NCI-H2107 (cell line): ENCODE measurements at regions not wholly inside any gene's neighbourhood (a gene's known extent, or its start where the extent isn't known, plus 50 kb on each side); places are given as distances from the start of the nearest gene placed in this dataset.
"Not testable (repeated sequence)": the region's sequence is repeated elsewhere in the genome, so short reads cannot be mapped to it uniquely, and the experiment has no call there.

Experiments used
- DNase-seq: peaks from one replicate; lab custom pipeline; 2025; lab: John Stamatoyannopoulos, UW

DNA sequence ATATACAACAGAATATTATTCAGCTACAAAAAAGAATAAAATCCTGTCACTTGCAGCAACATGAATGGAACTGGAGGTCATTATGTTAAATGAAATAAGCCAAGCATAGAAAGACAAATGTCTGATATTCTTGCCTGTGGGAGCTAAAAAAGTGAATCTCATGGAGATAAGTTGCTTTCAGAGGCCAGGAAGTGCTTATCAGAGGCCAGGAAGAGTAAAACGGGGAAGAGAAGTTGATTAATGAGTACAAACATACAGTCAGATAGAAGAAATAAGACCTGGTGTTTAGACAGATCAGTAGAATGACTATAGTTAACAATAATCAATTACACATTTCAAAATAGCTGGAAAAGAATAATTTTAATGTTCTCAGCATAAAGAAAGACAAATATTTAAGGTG, 54.4 kb upstream of the CPHXL start:
- no peak for DNase-seq

DNA sequence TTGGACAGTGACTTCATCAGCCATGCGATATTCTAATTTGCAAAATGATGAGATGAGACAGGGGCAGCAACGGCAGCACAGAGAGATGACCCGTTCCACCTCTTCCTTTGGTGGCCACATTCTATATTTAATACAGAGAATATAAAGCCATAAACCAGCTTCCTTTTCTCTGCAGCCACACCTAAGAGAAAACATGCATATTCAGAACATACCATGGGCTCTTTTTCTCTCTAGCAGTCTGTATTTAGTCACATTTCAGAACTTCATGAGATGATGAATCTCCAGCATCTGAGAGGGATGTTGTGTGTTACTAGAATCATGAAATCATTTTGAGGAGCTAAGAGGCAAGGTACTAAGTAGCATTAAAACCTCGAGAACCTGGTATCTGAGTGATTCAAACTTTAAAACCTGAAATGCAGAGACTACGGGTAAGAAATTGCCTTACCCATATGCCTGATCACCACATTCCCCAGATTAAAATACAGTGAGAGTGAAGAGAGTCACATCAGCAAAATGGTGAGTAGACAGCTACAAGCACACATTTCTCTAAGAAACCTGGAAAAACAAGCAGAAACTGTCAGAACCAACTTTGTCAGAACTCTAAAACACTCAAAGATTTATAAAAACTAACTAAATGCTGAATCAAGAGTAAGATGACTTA, 55.5 kb upstream of the CPHXL start:
- no peak for DNase-seq

DNA sequence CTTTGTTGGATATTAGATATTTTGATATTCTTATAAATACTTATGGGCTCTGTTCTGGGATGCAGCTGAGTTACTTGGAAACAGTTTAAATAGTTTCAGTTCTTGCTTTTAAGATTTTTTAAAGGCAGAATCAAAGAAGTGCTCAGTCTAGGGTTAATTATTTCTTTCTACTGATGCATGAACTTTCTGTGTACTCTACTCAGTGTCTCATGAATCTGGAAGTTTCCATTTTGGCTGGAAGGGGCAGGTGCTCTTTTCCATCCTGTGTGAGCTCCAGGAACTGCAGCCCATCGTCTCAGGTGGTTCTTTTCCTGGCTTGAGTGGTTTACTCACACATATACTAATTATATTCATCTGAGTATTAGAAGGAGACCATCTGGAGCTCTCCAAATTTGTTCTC, 61.1 kb upstream of the CPHXL start:
- no peak for DNase-seq

DNA sequence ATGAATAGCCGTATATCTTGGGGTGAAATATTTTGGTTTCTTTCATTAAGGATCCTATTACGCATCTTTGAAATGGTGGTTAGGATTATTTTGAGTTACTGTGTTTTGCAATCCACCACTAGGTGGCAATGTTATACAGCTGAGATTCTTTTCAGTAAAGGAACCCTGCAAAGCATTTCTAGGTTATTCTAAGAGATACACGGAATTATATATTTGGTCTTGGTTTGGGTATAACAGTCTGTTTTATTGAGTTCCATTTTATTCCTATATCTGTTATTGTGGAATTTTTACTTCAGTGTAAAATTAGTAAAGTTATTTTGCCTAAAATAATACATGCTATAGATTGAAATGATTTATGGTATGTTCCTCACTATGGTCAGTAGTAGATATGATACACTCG, 62.9 kb upstream of the CPHXL start:
- DNase-seq, result peak; percentile 28

DNA sequence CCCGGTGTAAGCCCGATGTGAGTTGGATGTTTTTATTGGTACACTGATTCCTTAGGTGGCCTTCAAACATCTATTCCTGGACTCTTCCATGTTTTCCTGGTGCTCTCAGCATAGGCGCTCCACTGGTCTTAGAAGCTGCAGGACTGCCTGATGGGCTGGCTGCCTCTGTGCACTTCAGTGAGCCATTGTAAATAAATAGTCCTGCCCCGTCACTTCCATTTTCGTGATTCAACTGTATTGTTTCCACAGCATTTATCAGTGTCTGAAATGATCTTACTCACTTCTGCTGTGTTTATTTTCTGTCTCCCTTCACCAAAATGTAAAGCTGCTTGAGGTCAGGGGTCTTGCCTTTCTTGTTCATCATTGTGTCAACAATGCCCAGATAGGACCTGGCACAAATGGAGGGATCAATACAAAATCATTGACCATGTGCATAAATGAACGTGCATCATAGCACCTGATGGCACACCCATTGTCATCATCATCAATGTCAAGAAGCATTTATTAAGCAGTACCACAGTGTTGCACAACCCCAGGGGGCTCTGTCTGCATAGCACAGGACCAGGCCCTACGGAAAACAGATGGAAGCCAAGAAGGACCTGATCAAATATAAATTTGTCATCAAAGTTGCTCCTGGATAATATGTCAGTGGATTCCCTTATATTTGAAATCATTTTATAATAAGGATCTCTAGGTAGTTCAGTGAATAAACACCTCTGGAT, 66.6 kb upstream of the CPHXL start:
- no peak for DNase-seq

DNA sequence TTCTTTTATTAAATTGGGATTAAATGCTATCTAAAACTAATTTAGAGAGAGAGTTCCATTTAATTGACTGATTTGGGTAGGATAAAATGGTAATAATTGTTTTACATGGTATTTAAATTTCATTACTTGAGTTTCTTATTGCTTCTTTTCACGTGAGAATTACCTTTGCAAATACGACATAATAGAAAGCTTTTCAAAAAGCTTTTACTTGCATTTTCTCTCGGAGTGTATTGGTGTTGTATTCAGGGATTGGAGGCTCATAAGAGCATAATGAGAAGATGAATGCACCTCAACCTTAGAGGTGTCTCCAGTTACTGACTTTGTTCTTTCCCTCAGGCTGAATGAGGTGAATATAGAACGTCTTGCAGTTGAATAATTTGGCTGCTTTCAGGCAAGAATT, 67.4 kb upstream of the CPHXL start:
- DNase-seq, result no peak

DNA sequence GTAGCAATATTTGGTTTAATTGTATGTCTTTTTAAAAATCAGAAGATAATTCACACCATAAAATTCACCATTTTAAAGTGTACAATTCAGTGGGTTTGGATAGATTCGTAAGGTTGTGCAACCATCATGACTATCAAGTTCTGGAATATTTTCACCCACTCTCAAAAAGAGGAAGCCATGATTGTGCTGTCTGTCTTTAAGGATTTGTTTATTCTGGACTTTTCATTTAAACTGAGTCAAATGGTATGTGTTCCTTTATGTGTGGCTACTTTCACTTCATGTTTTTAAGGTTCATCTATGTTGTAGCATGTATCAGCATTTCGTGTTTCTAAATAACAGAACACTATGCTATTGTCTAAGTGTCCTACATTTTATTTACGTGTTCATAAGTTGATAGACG, 68.1 kb upstream of the CPHXL start:
- DNase-seq, result no peak

DNA sequence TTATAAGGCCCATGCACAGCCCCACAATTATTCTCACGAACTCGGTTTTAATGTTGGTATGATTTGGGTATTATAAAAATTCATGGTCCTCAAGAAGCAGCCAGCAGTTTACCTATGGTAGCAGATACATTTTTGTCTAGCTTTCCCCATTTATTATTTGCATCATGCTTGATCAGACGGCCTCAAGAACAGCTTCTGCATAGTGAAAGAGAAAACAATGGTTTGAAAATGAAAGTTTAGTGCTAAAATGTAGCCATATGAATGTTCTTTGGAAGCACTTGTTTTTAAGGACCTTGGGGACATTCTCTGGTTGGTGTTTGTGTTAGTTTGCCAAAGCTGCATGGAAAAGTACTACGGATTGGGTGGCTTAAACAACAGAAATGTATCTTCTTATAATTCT, 72.4 kb upstream of the CPHXL start:
- no peak for DNase-seq

DNA sequence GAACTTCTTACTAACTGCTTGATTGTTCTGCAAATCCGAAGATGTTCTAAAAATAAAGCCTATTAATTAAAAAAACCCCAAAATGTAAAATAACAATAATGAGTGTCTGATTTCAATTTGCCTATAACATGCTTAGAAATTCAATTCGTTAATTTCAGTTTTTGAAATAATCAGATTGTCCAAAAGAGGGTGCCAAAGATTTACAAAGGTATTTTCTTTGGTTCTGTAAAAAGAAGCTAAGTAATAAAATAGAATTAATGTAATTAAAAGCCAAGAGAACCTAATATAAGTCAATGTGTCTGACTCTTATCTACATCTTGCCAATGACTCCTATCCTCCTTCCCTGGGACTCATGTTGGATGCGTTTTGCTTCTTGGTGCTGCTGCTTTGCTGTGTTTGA, 75.0 kb upstream of the CPHXL start:
- no peak for DNase-seq

DNA sequence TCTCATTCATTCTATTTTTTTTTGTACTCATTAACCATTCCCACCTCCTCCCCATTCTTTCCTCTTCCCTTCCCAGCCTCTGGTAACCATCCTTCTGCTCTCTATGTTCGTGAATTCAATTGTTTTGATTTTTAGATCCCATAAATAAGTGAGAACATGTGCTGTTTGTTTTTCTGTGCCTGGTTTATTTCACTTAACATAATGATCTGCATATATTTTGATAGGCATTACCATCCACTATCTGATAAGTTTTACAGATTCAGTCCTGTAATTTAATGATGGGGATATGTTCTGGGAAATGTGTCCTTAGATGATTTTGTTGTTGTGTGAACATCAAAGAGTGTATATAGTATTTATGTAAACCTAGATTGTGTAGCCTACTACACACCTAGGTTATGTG, 77.5 kb upstream of the CPHXL start:
- no peak for DNase-seq

DNA sequence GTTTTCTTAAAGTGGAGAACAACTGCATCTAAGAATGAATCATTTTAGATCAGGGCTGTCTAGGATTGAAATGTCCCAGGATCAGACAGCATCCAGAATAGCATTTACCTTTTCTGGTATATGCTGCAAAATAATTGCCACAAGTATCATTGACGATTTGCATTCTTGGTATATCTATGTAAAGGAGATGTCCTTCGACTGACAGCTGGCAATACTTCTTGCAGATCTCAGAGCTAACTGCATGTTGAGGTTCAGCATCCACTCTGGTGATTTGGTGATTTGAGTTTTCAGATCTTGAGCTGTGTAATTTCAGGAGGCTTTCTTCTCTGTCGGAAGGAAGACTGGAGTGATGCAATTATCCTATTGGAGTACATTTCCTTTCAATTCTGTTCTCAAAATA, 78.1 kb upstream of the CPHXL start:
- no peak for DNase-seq

DNA sequence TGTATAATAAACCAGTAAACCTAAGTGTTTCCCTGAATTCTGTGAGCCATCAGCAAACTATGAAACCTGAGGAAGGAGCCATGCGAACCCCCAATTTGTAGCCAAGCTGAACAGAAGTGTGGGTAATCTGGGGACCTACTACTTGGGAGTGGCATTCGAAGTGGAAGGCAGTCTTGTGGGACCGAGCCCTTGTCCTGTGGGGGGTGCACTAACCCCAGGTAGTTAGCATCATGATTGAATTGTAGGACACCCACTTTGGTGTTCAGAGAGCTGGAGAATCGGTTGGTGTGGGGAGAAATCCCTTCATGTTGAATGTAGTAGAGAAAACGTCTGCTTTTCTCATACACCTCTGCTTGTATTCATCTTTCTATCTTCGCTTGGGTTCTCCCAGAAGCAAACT, 79.7 kb upstream of the CPHXL start:
- no peak for DNase-seq

DNA sequence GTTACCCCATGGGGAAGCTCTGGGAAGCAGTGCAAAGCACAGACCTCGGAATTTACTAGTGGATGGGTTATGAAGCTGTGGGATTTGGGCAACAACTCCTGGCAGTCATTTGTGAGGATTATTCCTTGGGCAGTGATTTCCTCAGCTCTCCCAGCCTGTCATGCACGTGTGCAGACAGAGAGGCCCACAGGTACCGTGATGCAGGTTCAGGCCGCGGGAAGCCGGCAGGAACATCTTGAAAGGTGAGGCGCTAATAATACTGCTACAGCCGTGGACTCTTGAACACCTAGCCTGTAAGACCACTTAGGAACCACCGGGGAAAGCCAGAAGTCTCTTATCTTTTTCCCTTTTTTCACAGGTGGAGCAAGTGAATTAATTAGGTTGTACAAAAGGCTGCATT, 80.2 kb upstream of the CPHXL start:
- DNase-seq, result no peak

DNA sequence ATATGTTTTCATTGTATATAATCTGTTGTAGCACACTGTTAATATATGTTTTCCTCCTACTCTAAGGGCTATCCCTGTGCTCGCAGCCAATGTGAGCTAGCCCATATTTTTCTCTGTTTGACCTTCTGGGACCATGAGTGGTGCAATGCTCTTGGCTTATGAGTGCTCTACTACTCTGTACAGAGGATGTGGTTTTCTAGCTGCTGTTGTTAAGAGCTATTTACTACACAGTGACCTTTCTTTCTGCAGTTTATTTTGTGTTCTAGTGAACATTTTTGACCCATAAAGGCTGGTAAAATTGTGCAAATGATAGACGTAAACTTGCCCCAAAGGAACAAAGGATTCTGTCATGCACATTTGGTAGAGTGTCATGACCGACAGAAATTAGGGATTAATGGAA, 84.1 kb upstream of the CPHXL start:
- DNase-seq, result no peak

DNA sequence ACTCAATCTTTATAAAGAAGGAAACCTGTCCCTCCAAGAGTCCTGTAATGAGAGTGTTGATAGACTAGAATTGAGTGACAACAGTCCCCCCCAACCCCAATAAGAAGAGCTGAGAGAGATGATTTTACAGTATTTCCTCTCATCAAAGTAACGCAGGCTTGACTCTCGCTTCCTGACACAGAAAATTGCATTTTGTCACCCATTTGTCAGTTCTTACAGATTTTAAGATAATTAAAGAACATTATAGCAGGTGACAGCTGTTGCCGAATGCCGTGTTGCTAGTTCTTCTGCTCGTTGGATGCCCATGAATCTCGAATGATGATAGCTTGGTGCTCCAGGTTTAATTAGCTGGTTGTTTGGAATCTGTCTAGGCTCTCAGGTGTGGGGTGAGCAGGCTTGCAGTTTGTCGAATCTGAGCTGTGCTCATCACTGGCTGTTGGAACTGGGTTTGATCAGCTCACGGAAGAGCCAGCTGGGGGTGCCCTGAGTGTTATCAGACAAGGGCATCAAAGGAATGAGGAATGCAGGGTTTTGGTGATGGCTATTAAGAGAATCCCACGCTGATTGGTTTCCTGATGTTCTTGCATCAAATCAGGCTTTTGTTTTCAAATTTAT, 84.8 kb upstream of the CPHXL start:
- DNase-seq, result no peak

DNA sequence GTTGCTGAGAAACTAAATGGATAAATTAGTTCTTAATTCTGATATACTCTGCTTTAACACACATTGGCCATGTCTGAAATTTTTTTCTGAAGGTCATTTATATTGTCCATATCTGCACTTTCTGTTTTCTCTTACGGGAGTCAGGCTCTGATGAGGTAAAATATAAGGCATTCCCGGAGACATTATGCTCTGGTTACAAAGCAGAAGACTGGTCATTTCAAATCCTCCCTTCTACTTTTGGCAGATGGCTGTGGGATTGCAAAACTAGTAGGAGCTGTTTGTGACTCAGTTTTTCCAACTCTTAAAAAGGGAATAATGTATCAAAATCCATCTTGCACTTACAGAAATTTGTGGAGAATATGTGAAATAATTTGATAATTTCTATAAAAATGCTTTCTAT, 92.2 kb upstream of the CPHXL start:
- no peak for DNase-seq

DNA sequence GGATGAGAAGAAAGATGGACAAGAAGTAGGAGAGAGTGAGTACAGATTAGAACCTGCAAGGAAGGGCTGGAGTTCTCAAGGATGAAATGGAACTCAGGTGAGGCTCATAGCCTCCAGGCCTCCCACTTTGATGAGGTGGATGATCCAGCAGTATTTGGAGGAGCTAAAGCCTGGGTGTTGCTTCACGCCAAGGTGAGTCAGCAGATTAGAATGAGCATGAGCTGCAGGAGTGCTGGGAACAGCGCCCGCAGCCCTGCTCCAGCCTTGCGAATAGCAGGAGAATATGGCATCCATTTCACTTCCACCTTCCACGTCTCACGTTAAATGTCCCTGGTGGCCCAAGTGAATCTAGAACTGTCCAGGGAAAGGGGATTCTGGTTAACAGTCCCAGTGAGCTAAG, 94.4 kb upstream of the CPHXL start:
- no peak for DNase-seq

DNA sequence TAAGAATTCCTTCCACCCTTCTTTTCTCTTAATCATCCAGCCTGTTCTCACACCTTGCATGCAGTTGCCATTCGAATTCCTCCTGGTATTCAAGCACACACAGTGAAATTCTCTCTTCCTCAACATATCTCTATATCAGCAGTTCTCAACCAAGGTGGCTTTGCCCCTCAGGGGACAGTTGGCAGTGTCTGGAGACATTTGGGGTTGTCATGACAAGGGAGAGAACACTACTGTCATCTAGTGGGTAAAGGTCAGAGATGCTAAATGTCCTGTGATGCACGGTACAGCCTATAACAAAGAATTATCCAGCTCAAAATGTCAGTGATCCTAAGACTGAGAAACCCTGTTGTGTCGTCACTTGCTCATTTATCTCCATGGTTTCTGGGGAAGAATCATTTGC, 94.8 kb upstream of the CPHXL start:
- DNase-seq, result no peak

DNA sequence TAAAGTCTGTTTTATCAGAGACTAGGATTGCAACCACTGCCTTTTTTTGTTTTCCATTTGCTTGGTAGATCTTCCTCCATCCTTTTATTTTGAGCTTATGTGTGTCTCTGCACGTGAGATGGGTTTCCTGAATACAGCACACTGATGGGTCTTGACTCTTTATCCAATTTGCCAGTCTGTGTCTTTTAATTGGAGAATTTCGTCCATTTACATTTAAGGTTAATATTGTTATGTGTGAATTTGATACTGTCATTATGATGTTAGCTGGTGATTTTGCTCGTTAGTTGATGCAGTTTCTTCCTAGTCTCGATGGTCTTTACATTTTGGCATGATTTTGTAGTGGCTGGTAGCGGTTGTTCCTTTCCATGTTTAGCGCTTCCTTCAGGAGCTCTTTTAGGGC, 99.5 kb upstream of the CPHXL start:
- not testable (repeated sequence) for DNase-seq

DNA sequence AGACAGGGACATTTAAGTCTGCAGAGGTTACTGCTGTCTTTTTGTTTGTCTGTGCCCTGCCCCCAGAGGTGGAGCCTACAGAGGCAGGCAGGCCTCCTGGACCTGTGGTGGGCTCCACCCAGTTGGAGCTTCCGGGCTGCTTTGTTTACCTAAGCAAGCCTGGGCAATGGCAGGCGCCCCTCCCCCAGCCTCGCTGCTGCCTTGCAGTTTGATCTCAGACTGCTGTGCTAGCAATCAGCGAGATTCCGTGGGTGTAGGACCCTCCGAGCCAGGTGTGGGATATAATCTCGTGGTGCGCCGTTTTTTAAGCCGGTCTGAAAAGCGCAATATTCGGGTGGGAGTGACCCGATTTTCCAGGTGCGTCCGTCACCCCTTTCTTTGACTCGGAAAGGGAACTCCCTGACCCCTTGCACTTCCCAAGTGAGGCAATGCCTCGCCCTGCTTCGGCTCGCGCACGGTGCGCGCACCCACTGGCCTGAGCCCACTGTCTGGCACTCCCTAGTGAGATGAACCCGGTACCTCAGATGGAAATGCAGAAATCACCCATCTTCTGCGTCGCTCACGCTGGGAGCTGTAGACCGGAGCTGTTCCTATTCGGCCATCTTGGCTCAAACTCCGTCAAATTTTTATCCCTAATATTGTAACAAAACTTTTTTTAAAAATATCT, 101.2 kb upstream of the CPHXL start:
- not testable (repeated sequence) for DNase-seq

DNA sequence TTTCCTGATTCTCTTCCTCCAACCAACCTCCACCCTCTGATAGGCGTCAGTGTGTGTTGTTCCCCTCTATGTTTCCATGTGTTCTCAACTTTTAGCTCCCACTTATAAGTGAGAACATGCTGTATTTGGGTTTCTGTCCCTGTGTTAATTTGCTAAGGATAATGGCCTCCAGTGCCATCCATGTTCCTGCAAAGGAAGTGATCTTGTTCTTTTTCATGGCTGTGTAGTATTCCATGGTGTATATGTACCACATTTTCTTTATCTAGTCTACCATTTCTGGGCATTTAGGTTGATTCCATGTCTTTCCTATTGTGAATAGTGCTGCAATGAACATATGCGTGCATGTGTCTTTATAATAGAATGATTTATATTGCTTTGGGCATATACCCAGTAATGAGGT, 107.1 kb upstream of the CPHXL start:
- DNase-seq, result not testable (repeated sequence)

DNA sequence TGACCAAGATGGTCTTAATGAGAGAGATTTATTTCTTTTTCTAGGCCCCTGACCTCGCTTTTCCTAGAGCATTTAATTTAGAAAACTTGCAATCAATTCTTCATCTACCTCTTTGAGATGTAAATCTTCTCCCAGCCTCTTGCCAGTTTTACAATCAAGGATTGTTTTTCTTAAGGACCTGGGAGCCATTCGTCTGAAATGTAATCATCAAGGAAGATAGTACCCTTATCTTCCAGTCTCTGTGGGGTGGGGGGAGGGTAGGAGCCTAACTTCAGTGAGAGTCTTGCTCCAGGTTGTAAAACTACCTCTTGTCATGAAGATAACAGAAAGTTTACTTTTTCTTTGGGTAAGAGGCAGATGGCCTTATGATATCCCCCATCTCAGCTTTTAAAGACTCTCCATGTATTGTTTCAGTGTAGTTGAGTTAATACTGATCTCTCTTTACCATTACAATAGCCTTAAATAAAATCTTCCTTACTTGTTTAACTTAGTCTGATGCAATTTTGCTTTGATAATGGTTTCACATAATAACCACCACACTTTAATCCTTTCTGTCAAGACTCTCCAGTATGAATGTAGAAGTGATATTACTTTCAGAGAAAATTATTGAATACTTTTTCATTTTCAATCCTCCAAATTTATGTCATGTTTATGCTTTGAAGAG, 110.2 kb upstream of the CPHXL start:
- no peak for DNase-seq

DNA sequence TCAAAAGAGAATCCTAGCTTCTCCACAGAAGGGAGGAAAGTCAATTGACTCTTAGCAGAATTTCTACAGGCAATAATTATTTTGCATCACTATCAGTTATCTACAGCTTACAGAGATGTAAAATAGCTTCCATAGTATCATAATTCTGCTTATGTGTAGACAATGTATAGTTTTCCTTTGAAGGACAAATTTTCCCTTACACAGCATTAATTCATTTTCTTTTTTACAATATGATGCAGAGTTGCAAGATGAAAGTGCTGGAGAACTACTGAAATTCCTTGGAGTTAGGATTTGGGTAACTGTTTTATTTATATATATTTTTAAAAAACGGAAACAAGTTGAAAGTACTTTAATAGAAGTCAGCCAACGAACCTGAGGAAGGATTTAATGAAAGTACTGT, 111.0 kb upstream of the CPHXL start:
- DNase-seq, result no peak
